ENCODE measurements at regions not wholly inside any gene's neighbourhood (a gene's known extent, or its start where the extent isn't known, plus 50 kb on each side); places are given as distances from the start of the nearest gene placed in this dataset.

- no peak for DNase-seq
Measured at GRCh38 chr1:57696043-57696442, 272.2 kb upstream of the DAB1 start.

DNA sequence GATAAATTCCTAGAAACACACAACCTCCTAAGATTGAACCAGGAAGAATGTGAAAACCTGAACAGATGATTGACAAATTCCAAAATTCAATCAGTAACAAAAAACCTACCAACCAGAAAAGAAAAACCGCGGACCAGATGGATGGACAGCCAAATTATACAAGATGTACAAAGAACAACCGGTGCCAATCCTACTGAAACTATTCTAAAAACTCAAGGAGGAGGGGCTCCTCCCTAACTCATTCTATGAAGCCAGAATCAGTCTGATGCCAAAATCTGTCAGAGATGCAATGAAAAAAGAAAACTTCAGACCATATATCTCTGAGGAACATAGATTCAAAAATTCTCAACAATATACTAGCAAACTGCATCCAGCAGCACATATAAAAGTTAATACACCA, 262.4 kb upstream of the DAB1 start:
- DNase-seq, result no peak

GRCh38 chr1:57683037-57683942, 259.4 kb upstream of the DAB1 start:
- DNase-seq, result no peak

DNA sequence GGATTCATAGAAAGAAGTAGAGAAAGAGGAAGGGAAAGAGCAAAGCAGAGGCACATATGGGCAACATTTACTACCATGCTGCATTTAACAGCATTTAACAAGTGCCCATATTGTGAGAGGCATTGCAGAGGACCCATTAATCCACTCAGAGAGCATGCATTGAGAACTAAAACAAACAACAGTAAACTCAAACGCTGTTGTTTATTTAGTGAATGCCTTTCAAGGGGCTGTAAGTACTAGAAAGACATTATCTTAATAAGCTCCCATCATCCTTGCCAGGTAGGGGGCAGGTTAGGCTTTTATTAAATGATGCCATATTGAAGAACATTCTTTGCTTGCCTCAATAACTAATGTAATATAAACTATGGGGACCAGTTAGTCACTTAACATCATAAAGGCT, 254.3 kb upstream of the DAB1 start:
- no peak for DNase-seq

DNA sequence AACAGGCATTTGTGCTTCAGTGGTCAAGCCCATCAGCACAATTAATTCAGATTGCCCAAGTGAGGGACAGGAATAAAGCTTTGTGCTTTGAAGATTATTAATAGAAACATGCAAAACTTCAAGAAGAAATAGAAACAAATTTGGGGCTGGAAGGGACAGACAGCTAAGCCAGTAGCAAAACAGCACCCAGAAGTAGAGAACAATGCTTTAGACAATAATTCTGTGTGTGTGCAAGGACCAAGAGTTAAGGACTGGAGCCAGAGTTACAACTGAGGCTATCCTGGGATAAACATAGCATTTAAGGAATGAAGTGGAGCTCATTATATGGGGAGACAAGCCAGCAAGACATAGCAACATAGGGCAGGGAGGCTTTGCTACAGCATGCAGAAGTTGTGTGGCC, 251.9 kb upstream of the DAB1 start:
- DNase-seq, result no peak

GRCh38 chr1:57674801-57675200, 250.9 kb upstream of the DAB1 start:
- no peak for DNase-seq

DNA sequence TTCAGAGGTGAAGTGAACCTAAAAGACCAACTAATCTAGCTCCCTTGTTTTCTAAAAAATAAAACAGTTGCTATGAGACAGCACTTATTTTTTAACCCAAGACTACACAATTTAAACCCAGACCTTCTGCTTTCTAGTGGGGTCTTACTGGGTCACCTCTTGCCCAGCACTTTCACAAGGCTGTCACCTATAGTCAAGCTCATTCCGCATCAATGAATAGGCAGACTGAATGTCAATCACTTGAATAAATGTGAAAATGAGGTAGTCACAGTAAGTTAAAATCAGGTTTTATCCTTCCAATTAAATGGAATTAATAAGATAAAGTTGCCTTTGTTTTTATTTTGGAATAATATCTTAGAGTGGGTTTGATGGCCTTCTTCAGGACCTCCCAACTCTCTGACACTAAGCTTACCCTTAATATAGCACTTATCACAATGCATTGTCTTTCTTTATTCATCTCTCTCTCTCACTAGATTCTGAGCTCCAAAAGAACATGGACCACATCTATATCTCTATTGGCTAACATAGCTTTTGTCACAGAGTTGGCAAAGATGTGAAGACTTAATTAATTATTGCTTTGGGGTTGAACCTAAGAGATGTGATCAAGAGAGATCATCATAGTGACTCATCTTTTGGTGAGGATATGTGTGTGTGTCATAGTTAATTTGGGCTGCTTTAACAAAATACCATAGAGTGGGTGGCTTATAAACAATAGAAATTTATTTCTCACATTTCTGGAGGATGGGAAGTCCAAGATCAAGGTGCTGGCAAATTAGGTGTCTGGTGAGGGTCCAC, 248.7 kb upstream of the DAB1 start:
- no peak for DNase-seq

DNA sequence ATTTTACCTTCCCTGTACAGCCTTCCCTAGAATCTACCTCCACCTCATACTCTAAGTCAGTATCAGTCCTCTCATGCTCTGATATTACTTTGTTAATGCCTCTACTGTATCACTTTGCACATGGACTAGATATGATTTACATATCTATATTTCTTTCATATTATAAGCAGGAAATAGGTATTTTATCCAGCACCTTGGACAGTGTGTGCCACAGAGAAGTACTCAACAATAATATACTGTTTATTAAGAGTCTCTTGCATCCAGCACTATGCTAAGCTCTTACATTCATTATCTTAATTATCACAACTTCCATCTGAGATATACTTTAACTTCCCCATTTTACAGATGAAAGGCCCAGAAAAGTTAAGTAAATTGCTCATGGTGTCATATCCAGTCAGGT, 247.9 kb upstream of the DAB1 start:
- no peak for DNase-seq

GRCh38 chr1:57659804-57660203, 235.9 kb upstream of the DAB1 start:
- DNase-seq, result no peak

DNA sequence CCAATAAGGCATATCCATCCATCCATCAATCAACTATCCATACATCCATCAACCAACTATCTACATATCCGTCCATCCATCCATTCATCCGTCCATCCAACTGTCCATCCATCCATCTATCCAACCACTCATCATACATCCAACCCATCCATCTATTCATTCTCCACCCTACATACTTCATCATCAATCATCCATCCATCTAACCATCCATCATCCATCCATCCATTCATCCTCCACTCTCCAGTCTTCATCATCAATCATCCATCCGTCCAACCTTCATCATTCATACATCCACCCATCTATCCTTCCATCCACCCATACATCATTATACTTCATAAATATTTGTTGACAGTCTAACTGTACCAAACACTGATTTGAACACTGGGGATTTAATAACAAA, 231.3 kb upstream of the DAB1 start:
- no peak for DNase-seq

DNA sequence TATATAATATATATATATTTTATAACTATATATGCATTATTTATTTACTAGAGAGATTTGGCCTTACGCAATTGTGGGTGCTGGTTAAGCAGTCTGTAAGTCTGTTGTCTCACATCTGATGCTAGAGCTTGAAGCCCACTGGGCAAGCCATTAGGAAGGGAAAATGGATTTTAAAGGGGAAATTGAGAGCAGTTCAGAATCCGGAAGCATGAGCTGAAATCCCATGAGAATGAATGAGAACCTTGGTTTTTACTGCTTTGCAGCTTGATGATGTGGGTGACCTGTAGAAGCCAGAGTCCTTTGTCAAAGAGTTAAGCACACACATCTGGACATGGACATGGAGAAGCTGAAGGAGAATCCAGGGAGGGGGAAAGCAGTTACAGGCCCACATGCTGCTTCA, 220.8 kb upstream of the DAB1 start:
- no peak for DNase-seq

DNA sequence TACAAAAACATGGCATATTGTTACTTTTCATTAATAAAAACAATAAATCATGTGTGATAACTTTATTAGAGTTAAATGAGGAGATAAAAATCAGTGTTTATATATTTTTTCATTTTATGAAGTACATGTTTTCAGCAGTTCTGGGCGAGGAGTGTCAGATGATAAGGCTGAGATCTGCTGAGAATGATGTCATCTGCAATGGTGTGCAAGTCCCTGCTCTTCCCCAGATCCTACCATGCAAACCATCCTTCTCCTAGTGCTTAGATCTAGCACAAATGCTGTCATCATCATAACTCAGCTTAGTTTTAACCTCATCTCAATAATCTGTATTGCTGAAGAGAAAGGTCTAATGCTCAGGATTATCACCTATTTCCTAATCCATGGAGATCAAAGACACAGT, 214.4 kb upstream of the DAB1 start:
- DNase-seq, result no peak

DNA sequence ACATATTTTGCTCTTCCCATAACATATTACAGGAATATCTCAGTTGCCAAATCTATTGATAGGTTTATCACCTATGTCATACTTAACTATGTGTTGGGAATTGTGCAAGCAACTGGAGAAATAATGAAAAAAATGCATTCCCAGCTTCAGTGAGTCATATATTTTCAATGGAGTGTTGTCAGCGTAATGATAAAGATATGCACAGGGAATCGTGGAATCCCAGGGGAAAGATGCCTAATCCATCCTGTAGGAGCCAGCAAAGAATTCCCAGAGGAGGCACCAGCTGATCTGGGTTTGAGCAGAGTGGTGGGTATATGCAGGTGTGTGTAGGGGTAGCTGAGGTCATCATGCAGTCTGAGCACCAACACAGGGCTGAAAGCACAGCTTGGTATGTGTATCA, 213.3 kb upstream of the DAB1 start:
- DNase-seq, result no peak

GRCh38 chr1:57633881-57634280, 210.0 kb upstream of the DAB1 start:
- DNase-seq, result no peak

- DNase-seq, result no peak
Measured at GRCh38 chr1:57633056-57633455, 209.2 kb upstream of the DAB1 start.

- no peak for DNase-seq
Measured at GRCh38 chr1:57632401-57632800, 208.5 kb upstream of the DAB1 start.

GRCh38 chr1:57627612-57628011, 203.8 kb upstream of the DAB1 start:
- no peak for DNase-seq

DNA sequence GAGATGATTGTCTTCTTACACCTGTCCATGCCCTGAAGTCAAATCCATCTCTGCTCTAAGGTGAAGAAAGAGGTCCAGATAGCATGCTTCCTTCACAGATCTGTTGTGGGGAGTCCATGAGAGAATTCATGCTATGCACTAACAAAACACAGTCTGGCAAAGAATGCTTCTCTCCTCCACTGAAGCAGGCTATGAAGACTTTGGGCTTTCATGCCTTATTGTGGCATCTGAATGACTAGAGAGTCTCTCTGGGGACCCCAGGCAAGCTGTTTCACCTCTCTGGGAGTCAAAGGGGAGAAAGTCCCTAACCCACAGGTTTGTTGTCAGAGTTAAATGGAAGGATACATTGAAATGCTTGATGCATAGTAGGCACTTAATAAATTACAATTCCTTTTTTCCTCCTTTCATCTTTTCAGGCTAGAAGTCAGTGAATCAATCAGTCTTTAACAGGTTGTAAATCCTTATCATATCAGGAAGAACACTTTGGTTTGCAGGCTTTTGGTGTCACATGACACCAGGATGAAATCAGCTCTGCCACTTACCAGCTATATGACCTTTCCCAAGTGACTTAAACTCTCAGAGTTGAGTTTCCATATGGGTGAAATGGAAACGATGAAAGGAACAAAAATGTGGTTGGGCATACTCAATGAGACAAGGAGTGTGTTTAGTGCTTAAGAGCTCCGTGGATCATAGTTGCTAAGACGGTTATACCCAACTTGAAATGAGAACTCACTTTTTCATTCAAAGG, 200.1 kb upstream of the DAB1 start:
- DNase-seq, result no peak

- no peak for DNase-seq
Measured at GRCh38 chr1:57623039-57623790, 199.4 kb upstream of the DAB1 start.

DNA sequence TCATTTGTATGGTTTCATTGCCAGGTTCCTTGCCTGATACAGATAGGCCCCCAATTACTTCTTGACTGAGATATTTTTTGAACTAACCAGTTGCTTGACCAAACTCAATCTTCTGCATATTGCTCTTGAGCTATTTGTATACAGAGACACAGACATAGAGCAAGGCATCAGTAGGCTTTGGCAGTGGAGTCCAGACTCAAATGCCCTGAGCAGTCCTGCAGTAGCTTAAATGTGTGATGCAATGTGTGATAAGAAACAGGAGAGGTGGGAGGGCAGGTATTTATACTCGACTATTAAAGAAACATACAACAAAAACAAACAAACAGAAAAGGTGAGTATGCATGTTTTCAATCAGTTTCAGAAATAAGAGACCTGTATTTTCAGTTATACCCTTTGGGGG, 197.9 kb upstream of the DAB1 start:
- no peak for DNase-seq

DNA sequence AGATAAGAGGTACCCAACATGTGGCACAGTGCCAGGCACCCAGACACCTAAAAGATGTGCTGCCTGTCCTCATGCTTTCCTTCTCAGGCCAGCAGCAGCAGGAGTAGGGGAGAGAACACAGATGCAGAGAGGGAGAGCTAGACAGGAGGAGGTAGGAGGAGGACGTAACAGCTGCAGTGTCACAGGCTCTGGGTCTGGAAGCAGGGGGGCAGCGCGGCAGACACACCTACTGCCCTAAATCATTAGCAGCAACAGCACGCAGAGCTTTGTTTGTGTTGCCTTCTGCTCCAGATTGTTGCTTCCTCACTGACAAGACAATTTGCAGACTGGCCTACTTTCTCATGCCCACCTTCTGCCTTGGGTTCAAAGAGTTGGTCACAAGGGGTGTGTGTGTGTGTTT, 196.7 kb upstream of the DAB1 start:
- no peak for DNase-seq

DNA sequence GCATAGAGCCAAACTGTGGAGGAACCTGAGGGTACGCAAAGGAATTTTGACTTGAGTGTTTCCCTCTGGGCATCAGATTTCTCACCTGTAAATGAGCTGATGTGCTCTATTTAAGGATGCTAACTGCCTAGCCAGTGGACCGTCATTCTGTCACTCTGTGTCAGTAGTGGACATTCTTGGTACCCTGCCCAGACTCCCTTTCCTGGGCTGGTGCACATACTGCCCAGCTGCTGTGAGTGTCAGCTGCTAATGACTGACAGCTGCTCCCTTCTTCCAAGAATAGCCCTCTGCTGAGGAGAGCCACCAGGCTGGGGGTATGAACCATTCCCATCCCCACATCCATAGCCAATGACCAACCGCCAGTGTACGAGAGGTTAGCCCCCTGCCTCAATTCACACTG, 193.1 kb upstream of the DAB1 start:
- no peak for DNase-seq

GRCh38 chr1:57615956-57616355, 192.1 kb upstream of the DAB1 start:
- DNase-seq, result no peak
